ENCODE measurements at regions not wholly inside any gene's neighbourhood (a gene's known extent, or its start where the extent isn't known, plus 50 kb on each side); places are given as distances from the start of the nearest gene placed in this dataset.

DNA sequence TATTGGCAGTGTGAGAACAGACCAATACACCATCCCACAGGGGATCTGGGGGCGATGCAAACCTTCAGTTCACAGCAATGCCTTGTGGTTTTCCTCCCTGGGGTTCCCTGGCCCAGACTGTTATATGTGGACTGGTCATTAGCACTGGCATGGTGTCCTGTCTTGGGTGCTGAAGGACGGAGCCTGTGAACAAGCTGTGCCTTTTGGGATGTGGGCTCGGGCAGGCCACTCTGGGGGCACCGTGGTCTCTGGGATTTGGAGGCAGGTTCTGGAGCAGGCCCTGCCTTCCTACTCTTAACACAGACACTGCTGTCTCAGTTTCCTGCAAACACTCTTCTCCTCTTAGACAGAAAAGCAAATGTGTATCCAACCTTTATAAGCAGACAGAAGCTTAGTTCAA lies 93.0 kb upstream of the ADRA2C start:
- TF ChIP-seq, protein P1, sequence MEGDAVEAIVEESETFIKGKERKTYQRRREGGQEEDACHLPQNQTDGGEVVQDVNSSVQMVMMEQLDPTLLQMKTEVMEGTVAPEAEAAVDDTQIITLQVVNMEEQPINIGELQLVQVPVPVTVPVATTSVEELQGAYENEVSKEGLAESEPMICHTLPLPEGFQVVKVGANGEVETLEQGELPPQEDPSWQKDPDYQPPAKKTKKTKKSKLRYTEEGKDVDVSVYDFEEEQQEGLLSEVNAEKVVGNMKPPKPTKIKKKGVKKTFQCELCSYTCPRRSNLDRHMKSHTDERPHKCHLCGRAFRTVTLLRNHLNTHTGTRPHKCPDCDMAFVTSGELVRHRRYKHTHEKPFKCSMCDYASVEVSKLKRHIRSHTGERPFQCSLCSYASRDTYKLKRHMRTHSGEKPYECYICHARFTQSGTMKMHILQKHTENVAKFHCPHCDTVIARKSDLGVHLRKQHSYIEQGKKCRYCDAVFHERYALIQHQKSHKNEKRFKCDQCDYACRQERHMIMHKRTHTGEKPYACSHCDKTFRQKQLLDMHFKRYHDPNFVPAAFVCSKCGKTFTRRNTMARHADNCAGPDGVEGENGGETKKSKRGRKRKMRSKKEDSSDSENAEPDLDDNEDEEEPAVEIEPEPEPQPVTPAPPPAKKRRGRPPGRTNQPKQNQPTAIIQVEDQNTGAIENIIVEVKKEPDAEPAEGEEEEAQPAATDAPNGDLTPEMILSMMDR (IDR thresholded peaks at IDR 0.05), result no peak
- TF ChIP-seq POLR2AphosphoS5 (IDR thresholded peaks at IDR 0.05) (no peak), EP300 (IDR thresholded peaks at IDR 0.05) (no peak)

Measured in sigmoid colon (tissue), 4 donors.